DOHH2 (cell line): ENCODE measurements at regions not wholly inside any gene's neighbourhood (a gene's known extent, or its start where the extent isn't known, plus 50 kb on each side); places are given as distances from the start of the nearest gene placed in this dataset.

Source experiments
- EZH2phosphoT487 ChIP-seq: fragments of 200-600 bp; sonication (generic); IDR thresholded peaks from 2 replicates; pipeline ENCODE4 v1.6.1; 2017; ENCODE audit warnings: borderline replicate concordance, mild to moderate bottlenecking, antibody characterized with exemption, low read length, moderate library complexity, mixed read lengths
- TF ChIP-seq, protein P1 (sequence below): fragments of 200-600 bp; sonication (generic); IDR thresholded peaks from one replicate; pipeline ENCODE4 v1.5.1; 2014; ENCODE audit warnings: antibody characterized with exemption, mild to moderate bottlenecking, low read depth, low read length; ENCODE audit not compliant: poor library complexity, severe bottlenecking

DNA sequence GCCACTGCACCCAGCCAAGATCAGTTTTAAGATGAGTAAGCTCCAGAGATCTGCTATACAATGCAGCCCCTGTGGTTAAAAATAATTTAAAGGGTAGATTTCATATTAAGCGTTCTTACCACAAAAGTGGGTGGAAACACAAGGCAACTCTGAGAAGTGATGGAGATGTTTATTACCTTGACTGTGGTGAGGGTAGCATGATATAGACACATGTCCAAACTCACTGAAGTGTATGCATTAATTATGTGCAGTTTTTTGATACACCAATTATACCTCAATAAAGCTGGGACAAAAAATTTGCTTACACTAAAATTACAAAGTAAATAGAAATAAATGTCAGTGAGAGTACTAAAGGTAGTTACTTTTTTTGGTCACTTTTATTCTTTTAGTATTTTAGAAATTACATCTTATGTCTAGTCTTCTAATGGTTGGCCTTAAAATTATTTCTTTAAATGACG is 696.5 kb downstream of the UQCRFS1 start:
- TF ChIP-seq, protein P1, sequence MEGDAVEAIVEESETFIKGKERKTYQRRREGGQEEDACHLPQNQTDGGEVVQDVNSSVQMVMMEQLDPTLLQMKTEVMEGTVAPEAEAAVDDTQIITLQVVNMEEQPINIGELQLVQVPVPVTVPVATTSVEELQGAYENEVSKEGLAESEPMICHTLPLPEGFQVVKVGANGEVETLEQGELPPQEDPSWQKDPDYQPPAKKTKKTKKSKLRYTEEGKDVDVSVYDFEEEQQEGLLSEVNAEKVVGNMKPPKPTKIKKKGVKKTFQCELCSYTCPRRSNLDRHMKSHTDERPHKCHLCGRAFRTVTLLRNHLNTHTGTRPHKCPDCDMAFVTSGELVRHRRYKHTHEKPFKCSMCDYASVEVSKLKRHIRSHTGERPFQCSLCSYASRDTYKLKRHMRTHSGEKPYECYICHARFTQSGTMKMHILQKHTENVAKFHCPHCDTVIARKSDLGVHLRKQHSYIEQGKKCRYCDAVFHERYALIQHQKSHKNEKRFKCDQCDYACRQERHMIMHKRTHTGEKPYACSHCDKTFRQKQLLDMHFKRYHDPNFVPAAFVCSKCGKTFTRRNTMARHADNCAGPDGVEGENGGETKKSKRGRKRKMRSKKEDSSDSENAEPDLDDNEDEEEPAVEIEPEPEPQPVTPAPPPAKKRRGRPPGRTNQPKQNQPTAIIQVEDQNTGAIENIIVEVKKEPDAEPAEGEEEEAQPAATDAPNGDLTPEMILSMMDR = no peak
- TF ChIP-seq EZH2phosphoT487 = no peak
